HCT116 (cell line): ENCODE measurements at regions not wholly inside any gene's neighbourhood (a gene's known extent, or its start where the extent isn't known, plus 50 kb on each side); places are given as distances from the start of the nearest gene placed in this dataset.

Source experiments
- ATAC-seq: fragments of 200-7000 bp; cut with Tn5 transposase; 2 replicates; pipeline ENCODE4 v1.9.1; 2020; ENCODE audit warnings: mild to moderate bottlenecking, moderate library complexity
- BruUV-seq: library from RNA; stranded (reverse); fragments of 400-500 nt; replicated peaks from 2 replicates; lab custom pipeline; 2021; lab: Mats Ljungman, UMichigan
- CTCF ChIA-PET: fragments of 300-600 bp; sonication (Branson Sonifier 250); formaldehyde crosslinking; loops from one replicate; lab custom pipeline; 2021; ENCODE audit warnings: antibody characterized with exemption; lab: Charles Lee
- POLR2A ChIA-PET: fragments of 300-600, 350-600 bp; sonication (Branson Sonifier 250); formaldehyde crosslinking; loops from one replicate; lab custom pipeline; 2021; ENCODE audit warnings: antibody characterized with exemption; lab: Charles Lee
- RAD21 ChIA-PET, 2 experiments: fragments of 300-600 bp; sonication (Branson Sonifier 250); formaldehyde crosslinking; loops; one replicate each; lab custom pipeline; 2023; ENCODE audit warnings: low total read pairs in 2 of 2; ENCODE audit not compliant: uncharacterized antibody in 2 of 2, unreplicated experiment in 2 of 2, low non-redundant PET in 1 of 2; lab: Charles Lee
- DNase-seq: peaks from one replicate; pipeline ENCODE4 v3.0.0-alpha.2; 2010; ENCODE audit warnings: low read depth, low spot score
- H2AFZ ChIP-seq: fragments of 200-600 bp; shearing (Covaris generic), sonication (generic); 2 replicates; pipeline ENCODE4 v1.6.1; 2017; ENCODE audit warnings: low read depth, mixed run types, mixed read lengths, antibody characterized with exemption, low read length; ENCODE audit not compliant: poor library complexity, severe bottlenecking
- H3K27ac ChIP-seq: 2 replicates; pipeline ENCODE4 v1.5.1; 2012; ENCODE audit warnings: low read depth, low read length
- H3K27me3 ChIP-seq: fragments of 200-600 bp; sonication (generic); 2 replicates; pipeline ENCODE4 v1.6.1; 2016; ENCODE audit warnings: mixed run types, low read length, mixed read lengths; ENCODE audit not compliant: insufficient read depth
- H3K36me3 ChIP-seq, 2 experiments: fragments of 200-500 bp in 1 of 2; fragments of 200-600 bp in 1 of 2; sonication (Bioruptor generic) in 1 of 2; sonication (generic) in 1 of 2; 2 replicates each; pipeline versions ENCODE4 v1.5.1 to v1.6.1; 2014 to 2016; ENCODE audit warnings: low read length in 2 of 2, inconsistent platforms in 1 of 2, mixed read lengths in 1 of 2, mixed run types in 1 of 2; ENCODE audit not compliant: insufficient read depth in 2 of 2, control insufficient read depth in 1 of 2
- H3K4me1 ChIP-seq, 2 experiments: fragments of 200-600 bp in 1 of 2; sonication (generic) in 1 of 2; 2 replicates each; pipeline versions ENCODE4 v1.5.1 to v1.6.1; 2012 to 2017; ENCODE audit warnings: low read length in 2 of 2, inconsistent platforms in 1 of 2, mild to moderate bottlenecking in 1 of 2, mixed read lengths in 1 of 2, mixed run types in 1 of 2, moderate library complexity in 1 of 2; ENCODE audit not compliant: insufficient read depth in 2 of 2, control insufficient read depth in 1 of 2
- H3K4me2 ChIP-seq: fragments of 200-600 bp; sonication (generic); 2 replicates; pipeline ENCODE4 v1.6.1; 2017; ENCODE audit warnings: mixed run types, low read length, mixed read lengths
- H3K4me3 ChIP-seq, 2 experiments: fragments of 200-600 bp in 1 of 2; sonication (generic) in 1 of 2; replicated peaks in 1 of 2; 2 replicates each; pipeline ENCODE4 v1.5.1; 2011 to 2016; ENCODE audit warnings: low read length in 2 of 2, control low read depth in 1 of 2, low read depth in 1 of 2, mild to moderate bottlenecking in 1 of 2, mixed read lengths in 1 of 2, mixed run types in 1 of 2
- H3K79me2 ChIP-seq: fragments of 200-600 bp; sonication (generic); 2 replicates; pipeline ENCODE4 v1.6.1; 2017; ENCODE audit warnings: mild to moderate bottlenecking, mixed run types, low read length, moderate library complexity, mixed read lengths; ENCODE audit not compliant: insufficient read depth
- H3K9ac ChIP-seq: fragments of 200-600 bp; sonication (generic); 2 replicates; pipeline ENCODE4 v1.6.1; 2016; ENCODE audit warnings: low read length, mixed read lengths
- H3K9me2 ChIP-seq: fragments of 200-600 bp; sonication (generic), shearing (Covaris generic); 2 replicates; pipeline ENCODE4 v1.6.1; 2017; ENCODE audit warnings: mixed run types, mild to moderate bottlenecking, moderate library complexity; ENCODE audit not compliant: insufficient read depth
- H3K9me3 ChIP-seq, 2 experiments: fragments of 200-500 bp in 1 of 2; fragments of 200-600 bp in 1 of 2; sonication (Bioruptor generic) in 1 of 2; sonication (generic) in 1 of 2; 2 replicates each; pipeline ENCODE4 v1.6.1; 2014 to 2017; ENCODE audit warnings: low read length in 2 of 2, mixed read lengths in 2 of 2, inconsistent platforms in 1 of 2, low read depth in 1 of 2, mild to moderate bottlenecking in 1 of 2, mixed run types in 1 of 2, moderate library complexity in 1 of 2; ENCODE audit not compliant: control insufficient read depth in 1 of 2, insufficient read depth in 1 of 2
- H4K20me1 ChIP-seq: fragments of 200-600 bp; sonication (generic), shearing (Covaris generic); 2 replicates; pipeline ENCODE4 v1.6.1; 2017; ENCODE audit warnings: mixed run types, mild to moderate bottlenecking, moderate library complexity; ENCODE audit not compliant: insufficient read depth
- ELF1 ChIP-seq: IDR thresholded peaks from 2 replicates; pipeline ENCODE4 v1.6.1; 2012; ENCODE audit warnings: low read depth, borderline replicate concordance
- EZH2 ChIP-seq: fragments of 200-600 bp; sonication (generic); IDR thresholded peaks from 2 replicates; pipeline ENCODE4 v1.6.1; 2017; ENCODE audit warnings: antibody characterized with exemption, mixed run types
- POLR2A ChIP-seq: IDR thresholded peaks from 2 replicates; pipeline ENCODE4 v1.7.0; 2011; ENCODE audit warnings: borderline replicate concordance; ENCODE audit not compliant: insufficient read depth, insufficient read length; ENCODE audit errors: extremely low read depth
- SIN3A ChIP-seq: IDR thresholded peaks from 2 replicates; pipeline ENCODE4 v1.6.1; 2012; ENCODE audit warnings: low read depth
- ZFX ChIP-seq: fragments of 450-650 bp; IDR thresholded peaks from 2 replicates; pipeline ENCODE4 v1.6.1; 2017
- intact Hi-C: fragments of 100-400 bp; cut with micrococcal nuclease; formaldehyde crosslinking; loops from 2 replicates; pipeline ENCODE4 v1.10.0; 2022
- TF ChIP-seq, protein P1 (sequence below): IDR thresholded peaks from 2 replicates; pipeline ENCODE4 v1.6.1; 2012; ENCODE audit warnings: low read depth

DNA sequence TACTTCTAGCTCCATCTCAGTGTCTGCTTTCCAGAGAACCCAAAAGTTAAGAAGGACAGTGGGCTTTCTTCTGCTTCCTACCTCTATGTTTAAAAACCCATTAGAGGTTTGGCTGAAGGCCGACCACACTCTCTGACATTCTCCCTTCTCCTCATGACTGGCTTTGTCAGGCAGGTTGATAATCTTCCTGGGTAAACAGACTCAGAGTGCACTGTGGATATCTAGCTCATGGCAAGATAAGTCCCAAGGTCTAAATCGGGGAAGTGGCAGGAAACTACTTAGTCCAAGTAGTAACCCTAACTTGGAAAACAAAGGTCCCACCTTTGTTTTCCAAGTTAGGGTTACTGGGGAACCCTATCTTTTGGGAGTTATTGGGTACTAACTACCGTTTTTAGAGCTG, 161.9 kb upstream of the SPAG17 start:
- no peak for ATAC-seq
- Histone ChIP-seq H3K36me3 (no peaks in the 10 kb centered on the region), H3K9ac (no peak overlapping the region), H2AFZ (no peak overlapping the region), H4K20me1 (no peaks in the 10 kb centered on the region), H3K9me3 (no peaks in the 10 kb centered on the region; a peak in 1 of 4 replicates), H3K9me2 (no peaks in the 10 kb centered on the region), H3K4me3 (no peak overlapping the region), H3K27ac (no peak overlapping the region), H3K4me2 (no peak overlapping the region), H3K27me3 (no peaks in the 10 kb centered on the region), H3K4me1 (no peaks in the 10 kb centered on the region), H3K79me2 (no peaks in the 10 kb centered on the region)
- intact Hi-C loops, result no loop called here
- no peak for TF ChIP-seq EZH2
- TF ChIP-seq POLR2A, result no peak
- no peak for TF ChIP-seq SIN3A
- TF ChIP-seq, protein P1, sequence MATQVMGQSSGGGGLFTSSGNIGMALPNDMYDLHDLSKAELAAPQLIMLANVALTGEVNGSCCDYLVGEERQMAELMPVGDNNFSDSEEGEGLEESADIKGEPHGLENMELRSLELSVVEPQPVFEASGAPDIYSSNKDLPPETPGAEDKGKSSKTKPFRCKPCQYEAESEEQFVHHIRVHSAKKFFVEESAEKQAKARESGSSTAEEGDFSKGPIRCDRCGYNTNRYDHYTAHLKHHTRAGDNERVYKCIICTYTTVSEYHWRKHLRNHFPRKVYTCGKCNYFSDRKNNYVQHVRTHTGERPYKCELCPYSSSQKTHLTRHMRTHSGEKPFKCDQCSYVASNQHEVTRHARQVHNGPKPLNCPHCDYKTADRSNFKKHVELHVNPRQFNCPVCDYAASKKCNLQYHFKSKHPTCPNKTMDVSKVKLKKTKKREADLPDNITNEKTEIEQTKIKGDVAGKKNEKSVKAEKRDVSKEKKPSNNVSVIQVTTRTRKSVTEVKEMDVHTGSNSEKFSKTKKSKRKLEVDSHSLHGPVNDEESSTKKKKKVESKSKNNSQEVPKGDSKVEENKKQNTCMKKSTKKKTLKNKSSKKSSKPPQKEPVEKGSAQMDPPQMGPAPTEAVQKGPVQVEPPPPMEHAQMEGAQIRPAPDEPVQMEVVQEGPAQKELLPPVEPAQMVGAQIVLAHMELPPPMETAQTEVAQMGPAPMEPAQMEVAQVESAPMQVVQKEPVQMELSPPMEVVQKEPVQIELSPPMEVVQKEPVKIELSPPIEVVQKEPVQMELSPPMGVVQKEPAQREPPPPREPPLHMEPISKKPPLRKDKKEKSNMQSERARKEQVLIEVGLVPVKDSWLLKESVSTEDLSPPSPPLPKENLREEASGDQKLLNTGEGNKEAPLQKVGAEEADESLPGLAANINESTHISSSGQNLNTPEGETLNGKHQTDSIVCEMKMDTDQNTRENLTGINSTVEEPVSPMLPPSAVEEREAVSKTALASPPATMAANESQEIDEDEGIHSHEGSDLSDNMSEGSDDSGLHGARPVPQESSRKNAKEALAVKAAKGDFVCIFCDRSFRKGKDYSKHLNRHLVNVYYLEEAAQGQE, result no peak
- no peak for TF ChIP-seq ZFX
- TF ChIP-seq ELF1, result no peak
- ChIA-PET RAD21 (no interaction called here), POLR2A (no interaction called here), CTCF (no interaction called here)
- BruUV-seq, result no TSS peak
- no peak for DNase-seq
